Erythroblast (primary cell): ENCODE measurements at regions not wholly inside any gene's neighbourhood (a gene's known extent, or its start where the extent isn't known, plus 50 kb on each side); places are given as distances from the start of the nearest gene placed in this dataset.
"Not testable (repeated sequence)": the region's sequence is repeated elsewhere in the genome, so short reads cannot be mapped to it uniquely, and the experiment has no call there.

ENCODE experiments used
- DNase-seq, 2 experiments: peaks; one replicate each; lab custom pipeline; 2025; lab: John Stamatoyannopoulos, UW
- GATA1 ChIP-seq: IDR thresholded peaks from 2 replicates; pipeline ENCODE4 v1.6.1; 2011; ENCODE audit warnings: low read depth, mild to moderate bottlenecking, control low read depth, low read length, moderate library complexity
- POLR2A ChIP-seq: IDR thresholded peaks from 2 replicates; pipeline ENCODE4 v1.6.1; 2011; ENCODE audit warnings: mild to moderate bottlenecking, low read length

DNA sequence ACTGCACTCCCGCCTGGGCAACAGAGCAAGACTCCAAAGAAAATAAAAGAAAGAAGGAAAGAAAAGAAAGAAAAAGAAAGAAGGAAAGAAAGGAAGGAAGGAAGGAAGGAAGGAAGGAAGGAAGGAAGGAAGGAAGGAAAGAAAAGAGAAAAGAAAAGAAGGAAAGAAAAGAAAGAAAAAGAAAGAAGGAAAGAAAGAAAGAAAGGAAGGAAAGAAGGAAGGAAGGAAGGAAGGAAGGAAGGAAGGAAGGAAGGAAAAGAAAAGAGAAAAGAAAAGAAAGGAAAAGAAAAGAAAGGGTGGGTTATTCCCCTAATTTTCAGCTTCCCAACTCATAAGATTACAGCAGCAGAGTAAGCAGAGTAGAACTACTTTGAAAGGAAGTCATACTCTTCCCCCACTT lies 64.4 kb downstream of the TMEM200C start:
- DNase-seq: not testable (repeated sequence)

DNA sequence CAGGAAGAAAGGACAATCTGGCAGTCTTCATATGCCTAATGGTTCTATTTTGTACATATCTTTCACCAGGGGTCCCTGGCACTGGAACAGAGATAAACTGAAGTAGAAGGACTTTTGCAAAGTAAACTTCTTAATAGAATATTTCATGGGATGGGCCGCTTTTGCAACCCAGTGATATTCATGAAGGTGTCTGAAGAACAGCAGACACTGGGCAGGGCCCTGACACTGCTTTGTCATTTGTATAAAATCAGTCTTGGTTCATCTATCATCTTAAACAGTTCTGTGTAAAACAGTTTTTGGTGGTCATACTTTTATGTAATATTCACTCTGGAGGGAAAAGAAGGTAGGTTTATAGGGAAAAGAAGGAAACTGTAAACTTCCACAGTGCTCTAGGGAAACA lies 66.4 kb downstream of the TMEM200C start:
- no peak for DNase-seq
- TF ChIP-seq POLR2A: no peak
- no peak for TF ChIP-seq GATA1

DNA sequence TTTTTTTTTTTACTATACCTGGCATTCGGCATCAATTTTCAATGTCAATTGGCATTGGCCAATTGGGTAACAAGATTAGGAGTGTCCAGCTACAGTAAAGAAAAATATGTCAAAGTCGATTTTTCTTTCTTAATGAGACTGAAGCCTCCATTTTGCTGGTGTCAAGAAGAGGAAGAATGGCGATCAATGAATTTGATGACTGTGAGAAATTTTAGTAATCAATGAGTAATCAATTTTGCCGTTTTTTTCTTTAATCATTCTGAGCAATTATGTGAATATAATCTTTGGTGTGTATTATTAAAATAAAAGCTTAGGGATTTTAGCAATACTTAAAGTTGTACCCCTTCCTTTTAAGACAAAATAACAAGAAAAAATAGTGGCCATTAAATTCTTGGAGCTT lies 69.7 kb downstream of the TMEM200C start:
- no peak for TF ChIP-seq GATA1
- no peak for TF ChIP-seq POLR2A
- DNase-seq: no peak

DNA sequence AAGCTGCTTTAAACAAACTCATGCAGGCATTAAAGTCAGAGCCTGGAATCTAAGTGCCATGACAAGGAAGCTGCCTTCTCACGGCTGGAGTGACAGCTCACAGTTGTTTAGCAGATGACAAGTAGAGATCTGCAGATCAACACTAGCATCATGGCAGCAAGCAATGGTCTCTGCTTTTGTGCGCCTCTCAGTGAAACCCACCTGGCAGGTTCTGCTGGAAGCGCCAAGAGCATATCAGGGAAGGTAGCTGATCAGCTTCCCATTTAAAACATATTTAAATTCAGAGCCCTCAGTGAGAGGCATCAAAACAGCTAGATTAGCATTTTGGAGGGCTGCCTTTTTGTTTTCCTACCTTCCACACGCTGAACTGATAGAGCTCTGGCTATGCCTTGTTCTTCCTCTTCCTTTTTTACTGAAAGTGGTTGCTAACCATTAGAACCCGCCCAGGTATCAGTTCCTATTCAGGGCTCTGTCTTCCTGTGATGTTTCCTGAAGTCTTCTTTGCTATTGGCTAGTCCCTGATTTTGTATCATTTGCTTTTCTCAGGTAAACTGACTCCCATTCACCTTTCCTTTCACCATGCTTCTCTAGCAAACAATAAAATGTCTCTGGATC lies 70.8 kb downstream of the TMEM200C start:
- DNase-seq: no peak
- TF ChIP-seq POLR2A (no peak), GATA1 (no peak)

DNA sequence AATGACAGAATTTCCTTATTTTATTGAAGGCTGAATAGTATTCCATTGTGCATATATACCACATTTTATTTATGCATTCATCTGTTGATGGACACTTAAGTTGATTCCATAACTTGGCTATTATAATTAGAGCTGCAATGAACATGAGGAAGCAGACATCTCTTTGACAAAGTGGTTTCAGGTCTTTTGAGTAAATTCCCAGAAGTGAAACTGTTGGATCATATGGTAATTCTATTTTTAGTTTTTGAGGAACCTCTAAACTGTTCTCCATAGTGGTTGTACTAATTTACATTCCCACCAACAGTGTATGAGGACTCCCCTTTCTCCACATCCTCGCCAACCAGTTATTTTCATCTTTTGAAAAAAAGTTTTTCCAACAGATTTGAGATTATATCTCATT lies 77.5 kb downstream of the TMEM200C start:
- TF ChIP-seq POLR2A (no peak), GATA1 (no peak)
- no peak for DNase-seq

DNA sequence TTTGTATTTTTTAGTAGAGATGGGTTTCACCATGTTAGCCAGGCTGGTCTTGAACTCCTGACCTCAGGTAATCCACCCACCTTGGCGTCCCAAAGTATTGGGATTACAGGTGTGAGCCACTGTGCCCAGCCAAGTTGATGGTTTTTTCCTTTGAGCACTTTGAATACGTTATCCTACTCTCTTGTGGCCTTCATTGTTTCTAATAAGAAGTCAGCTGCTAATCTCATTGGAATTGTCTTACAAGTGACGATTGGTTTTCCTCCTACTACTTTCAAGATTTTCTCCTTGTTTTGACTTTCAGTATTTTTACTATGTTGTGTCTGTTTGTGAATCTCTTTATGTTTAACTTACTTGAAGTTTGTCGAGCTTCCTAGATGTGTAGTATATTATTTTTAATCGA lies 88.5 kb downstream of the TMEM200C start:
- TF ChIP-seq POLR2A: no peak
- no peak for TF ChIP-seq GATA1
- no peak for DNase-seq

DNA sequence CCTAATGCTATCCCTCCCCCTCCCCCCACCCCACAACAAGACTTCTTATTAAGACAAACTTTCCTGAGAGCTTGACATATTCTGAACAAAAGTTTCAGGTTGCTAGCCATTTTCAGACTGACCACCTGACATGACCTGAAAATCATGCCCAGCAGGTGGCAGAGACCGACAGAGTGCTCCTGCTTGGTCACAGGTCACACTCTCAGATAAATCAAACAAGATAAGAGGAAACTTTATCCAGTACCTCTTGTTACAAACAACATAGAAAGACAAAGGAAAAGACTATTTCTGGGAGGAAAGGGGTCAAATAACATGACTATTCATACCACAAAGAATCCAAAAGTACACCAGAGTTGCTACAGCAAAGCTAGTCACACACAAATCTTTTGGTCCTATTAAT lies 107.4 kb downstream of the TMEM200C start:
- no peak for DNase-seq
- no peak for TF ChIP-seq GATA1
- TF ChIP-seq POLR2A: no peak

DNA sequence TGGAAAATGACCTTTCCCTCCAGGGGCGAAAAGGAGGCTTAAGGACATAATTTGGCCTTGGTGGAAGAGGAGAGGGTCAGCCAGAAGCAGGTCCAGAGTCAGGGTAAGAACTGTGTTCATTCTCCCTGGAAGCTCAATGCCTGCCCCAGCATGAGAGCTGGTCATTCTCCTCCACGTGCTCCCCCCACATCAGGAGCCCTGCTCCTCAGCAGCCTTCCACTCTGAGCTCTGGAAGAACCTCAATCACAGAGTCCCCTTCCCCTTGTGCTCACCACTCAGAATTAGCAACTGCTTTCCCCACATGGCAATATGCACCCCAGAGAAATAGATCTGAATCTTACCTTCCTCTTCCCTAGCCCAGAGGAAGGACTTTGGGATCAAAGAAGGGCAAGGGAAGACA lies 115.4 kb downstream of the TMEM200C start:
- DNase-seq: no peak
- TF ChIP-seq GATA1 (no peak), POLR2A (no peak)

DNA sequence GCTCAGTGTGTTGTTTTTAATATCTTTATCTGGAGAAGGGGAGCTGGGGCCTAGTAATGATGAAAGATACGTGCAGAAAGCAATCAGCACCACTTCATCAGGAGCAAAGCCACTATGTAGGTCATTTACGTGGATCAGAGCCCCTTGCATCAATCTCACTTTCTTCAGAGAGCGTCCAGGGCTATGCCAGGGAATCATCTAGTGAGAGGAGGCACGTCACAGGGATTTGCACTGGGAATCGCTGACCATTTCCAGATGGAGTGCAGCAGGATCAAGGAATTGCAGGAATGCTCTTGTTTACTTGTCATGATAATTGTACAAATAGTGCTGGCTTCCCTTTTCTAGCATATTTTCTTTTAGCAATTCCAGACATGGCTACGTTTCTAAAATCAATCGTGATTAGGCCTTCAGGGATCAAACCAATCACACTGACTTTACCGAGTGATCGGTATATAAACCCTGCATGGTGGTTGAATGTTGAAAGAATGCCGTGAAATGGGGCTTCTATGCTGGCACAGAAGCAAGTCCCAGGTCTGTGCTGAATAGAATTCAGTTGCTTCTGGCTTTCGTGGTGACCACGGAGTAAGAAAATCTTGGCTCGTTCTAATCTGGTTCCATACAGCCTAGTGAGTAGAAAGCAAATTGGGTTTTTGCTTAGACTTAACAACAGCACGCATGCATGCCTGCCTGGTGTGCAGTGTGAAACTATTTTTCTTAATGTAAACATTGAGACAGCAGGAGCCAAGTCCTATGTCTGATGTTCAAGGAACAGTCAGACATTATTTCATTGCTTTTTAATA lies 122.8 kb downstream of the TMEM200C start:
- DNase-seq: no peak

DNA sequence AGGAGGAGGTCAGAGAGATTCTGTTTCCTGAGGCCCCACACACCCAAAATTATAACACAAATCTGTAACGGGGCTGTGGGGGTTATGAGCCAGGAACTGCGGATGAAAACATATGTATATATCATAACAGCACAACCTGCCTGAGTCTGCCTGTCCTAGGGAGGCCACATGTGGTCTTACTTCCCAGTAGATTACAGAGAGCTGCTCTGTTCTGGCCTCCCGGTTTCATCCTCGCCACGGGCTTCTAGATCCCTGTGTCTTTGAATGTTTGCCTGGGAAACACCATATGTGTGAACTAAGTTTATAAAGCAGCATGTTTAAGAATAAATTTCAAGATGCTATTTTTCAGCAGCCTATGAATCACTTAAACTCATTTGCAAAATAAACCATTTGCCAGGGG lies 124.0 kb downstream of the TMEM200C start:
- no peak for DNase-seq
- TF ChIP-seq GATA1 (no peak), POLR2A (no peak)

More for the DNA sequence above, 122.8 kb downstream of the TMEM200C start:
- TF ChIP-seq POLR2A (no peak), GATA1 (no peak)

DNA sequence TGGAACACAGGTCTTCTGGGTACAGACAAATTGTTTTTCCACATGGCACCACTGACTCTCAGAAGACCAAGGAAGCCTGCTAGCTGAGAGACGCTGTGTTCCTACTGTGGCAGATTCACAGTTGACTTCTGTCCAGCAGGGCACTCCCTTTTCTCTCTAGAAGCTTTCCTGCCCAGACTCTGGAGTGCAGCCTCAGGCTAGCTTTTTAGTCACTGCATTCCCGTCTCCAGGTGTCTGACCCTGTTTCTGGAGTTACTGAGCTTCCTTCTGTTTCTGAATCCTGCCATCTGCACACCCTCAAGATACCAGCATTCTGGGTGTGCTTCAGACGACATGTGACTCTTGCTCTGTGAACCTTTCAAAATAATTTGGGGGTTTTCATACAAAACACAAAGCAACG lies 125.1 kb downstream of the TMEM200C start:
- TF ChIP-seq POLR2A (no peak), GATA1 (no peak)
- no peak for DNase-seq

DNA sequence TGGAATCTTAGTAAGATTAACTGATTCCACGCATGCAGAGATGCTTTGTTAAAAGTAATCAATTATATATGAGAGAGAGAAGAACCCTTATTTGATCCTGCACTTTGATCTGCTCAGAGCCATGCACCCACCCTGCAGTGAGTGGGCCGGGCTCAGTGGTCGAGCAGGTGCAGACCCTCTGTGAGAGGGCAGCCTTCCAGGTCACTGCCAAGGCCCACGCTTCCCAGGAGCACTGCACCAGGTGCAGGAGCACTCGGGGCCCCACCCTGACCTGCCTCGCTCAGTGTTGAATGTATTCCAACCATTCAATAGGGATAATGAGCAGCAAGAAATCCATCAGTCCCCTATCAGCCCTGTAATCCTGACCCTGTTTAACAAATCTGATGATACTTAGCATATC lies 126.9 kb downstream of the TMEM200C start:
- no peak for DNase-seq
- TF ChIP-seq GATA1: no peak
- TF ChIP-seq POLR2A: no peak

DNA sequence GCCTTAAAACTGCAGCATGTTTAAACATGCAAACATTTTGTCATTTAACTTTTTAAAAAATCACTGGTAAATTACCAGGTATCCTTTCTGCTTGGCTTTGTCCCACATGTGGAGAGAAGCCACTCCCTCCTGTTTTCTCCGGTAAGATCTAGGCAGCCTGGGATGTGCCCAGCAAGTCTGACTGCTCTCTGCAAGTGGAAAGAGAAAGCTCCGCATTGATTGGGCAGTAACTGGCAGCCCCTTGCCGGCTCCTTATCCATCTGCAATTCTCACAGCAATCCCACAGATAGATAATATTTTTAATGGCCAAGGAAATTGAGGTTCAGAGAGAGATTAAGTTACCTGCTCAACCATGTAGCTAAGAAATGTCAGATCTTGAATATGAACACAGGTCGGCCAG lies 136.1 kb downstream of the TMEM200C start:
- TF ChIP-seq POLR2A: no peak
- TF ChIP-seq GATA1: no peak
- DNase-seq: no peak

DNA sequence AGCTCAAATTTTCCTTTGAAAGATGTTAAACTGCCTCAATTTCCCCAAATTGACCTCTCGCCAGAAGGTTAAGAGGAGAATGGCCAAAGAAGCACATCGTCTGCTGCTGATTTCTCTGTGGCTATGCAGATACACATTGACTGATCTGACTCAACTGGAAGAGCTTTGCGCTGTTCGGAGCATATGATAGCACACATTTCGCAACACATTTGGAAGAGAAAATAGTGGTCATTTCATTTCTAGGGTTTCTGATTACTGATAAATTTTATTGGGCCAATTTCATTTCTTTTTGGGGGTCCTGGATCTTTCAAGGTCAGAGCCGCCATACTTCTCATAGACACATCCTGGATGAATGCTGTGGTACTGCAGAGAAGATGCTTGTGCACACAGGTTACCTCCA lies 138.5 kb downstream of the TMEM200C start:
- TF ChIP-seq GATA1 (no peak), POLR2A (no peak)
- no peak for DNase-seq

DNA sequence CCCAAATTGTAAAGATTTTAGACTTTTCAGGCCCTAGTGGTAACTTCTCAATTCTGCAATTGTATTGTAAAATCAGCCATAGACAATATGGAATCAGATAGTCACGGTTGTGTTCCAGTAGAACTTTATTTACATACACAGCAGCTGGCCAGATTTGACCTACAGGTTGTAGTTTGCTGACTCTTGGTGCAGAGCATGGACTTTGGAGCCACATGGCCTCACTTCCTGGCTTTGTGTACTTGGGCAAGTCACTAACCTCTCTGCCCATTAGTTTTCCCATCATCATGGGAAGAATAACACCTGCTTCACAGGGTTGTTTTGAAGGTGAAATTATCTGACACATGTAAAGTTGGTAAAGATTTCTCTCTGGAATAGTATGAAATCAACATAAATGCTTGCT lies 147.6 kb downstream of the TMEM200C start:
- TF ChIP-seq GATA1 (no peak), POLR2A (no peak)

More for the DNA sequence above, 147.6 kb downstream of the TMEM200C start:
- DNase-seq: no peak
